GM12874 (cell line): ENCODE measurements at regions not wholly inside any gene's neighbourhood (a gene's known extent, or its start where the extent isn't known, plus 50 kb on each side); places are given as distances from the start of the nearest gene placed in this dataset.

Experiments
- CTCF ChIP-seq: IDR thresholded peaks from 2 replicates; pipeline ENCODE4 v1.5.1; 2011; ENCODE audit warnings: low read depth, mild to moderate bottlenecking, control low read depth, low read length, moderate library complexity; ENCODE audit not compliant: insufficient read depth

DNA sequence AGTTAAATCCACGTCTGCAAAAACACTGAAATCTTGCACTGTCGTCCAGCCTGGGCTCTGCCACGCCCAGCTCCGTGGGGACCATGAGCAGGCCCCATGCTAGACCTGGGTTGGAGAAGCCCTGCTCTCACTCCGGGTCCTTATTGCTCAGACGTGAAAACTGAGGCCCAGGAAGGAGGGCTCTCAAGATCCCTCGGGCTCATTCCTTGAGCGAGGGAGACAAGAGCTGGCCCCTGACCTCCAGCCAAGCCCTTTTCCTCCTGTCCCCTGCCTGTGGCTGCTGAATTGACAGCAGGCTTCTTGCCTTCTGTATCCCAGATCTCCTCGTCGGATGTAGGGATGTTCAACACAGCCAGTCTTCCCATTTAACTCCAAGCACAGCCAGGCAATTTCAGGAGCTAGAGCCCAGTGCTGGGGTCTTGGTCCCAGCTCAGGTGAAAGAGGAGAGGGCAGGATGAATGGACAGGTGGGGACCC lies 109.5 kb downstream of the CPZ start:
- no peak for TF ChIP-seq CTCF

DNA sequence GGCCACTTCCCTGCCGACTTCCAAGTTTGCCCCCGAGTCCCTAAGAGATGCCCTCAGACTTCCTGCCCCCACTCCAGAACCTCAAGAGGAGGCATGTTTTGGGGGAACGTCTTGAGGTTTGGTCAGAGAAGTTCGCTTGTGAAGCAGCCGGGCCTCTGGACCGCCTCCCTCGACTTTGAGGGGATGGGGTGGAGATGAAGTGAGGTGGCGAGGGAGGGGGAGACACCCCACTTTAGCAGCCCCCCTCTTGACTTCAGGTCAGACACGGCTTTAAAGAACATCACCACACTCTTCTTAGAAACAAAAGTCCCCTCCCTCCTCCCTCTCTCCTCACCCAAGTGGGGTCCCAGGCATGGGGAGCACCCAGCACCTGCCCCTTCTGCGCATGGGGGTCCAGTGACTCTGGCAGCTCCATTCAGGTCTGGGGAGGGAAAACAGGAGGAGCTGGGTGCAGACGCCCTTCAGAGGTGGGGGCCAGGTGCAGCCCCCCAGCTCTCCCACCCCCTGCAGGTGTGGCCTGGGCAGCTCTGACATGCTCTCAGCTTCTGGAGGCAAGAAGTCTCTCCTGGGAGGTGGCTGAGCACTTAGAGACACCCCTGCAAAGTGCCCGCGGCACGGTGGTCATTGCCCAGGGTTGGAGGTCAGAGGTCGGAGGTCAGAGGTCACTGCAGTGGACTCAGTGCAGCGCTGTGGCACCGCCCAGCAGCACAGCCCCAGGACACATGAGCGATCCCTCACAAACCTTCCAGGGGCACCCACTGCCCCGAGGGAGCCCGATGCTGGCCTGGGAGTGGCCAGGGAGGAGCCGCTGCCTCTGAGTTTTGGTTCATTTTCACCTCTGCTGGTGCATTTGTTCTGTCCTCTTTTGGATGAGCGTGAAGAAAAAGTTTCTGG lies 108.8 kb downstream of the CPZ start:
- TF ChIP-seq CTCF: no peak

DNA sequence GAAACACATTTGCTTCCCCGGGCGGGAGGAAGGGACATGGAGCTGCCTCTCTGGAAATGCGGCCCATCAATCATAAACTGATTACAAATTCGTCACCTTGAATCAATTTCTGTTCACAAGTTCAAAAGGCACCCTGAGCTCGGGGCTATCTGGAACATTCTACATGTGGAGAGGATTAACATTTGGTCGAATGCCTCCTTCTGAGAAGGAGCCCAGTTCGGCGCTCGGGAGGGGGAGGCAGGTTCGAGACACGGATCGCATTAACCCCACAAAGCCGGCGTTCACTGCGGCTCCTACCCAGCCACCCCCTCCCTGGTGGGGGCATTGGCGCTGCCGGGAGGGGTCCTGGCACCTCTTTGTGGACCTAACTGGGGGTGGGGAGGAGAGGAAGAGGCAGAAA lies 108.0 kb downstream of the CPZ start:
- no peak for TF ChIP-seq CTCF

DNA sequence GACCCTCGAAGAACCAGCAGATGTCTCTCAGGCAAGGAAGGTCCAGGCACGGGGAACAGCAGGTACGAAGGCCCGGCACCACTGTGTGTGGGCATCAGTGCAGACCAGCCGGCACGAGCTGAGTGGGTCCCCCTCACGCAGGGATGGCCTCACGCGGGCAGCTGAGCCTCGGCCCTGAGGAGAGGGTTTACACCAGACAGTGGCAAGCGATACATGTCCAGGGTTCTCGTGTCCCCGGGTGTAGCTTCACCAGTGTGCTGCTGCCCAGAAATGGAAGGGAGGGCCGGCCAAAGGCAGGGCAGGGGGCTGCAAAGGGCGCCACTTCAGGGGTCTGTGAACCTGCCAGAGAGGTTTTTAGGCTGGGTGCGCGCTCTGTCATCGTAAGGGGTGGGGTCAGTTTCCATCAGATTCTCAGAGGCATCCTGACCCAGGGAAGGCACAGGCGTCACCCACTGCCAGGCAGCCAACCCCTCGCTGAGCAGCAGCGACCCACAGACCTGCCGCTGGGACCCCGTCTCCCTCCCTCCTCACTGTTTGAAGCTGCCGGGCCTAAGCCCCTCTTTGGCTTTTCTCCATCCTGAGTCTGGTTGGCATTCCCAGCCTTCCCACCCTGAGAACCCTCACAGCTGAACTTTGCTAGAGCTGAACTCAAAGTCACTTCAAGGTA lies 107.0 kb downstream of the CPZ start:
- no peak for TF ChIP-seq CTCF

DNA sequence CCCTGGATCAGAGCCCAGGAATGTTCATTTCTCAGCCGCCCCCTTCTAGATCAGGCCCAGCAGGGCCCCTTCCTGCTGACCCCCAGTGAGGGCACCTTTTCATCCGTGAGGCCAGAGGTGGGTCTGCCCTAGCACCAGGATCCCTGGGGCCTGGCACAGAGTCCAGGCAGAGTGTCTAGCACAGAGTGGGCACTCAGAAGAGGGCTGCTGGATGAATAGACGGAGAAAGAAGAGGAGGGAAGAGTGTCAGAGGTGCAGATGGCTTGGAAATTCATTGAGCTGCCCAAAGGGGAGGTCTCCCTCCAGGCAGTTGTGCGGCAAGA lies 106.5 kb downstream of the CPZ start:
- TF ChIP-seq CTCF: no peak

- TF ChIP-seq CTCF: no peak
These were observed 105.9 kb downstream of the CPZ start for GRCh38 chr4:8698341-8699062.

GRCh38 chr4:8697826-8698225 lies 105.3 kb downstream of the CPZ start:
- TF ChIP-seq CTCF: no peak
